ENCODE measurements at regions not wholly inside any gene's neighbourhood (a gene's known extent, or its start where the extent isn't known, plus 50 kb on each side); places are given as distances from the start of the nearest gene placed in this dataset.
"Not testable (repeated sequence)": the region's sequence is repeated elsewhere in the genome, so short reads cannot be mapped to it uniquely, and the experiment has no call there.

DNA sequence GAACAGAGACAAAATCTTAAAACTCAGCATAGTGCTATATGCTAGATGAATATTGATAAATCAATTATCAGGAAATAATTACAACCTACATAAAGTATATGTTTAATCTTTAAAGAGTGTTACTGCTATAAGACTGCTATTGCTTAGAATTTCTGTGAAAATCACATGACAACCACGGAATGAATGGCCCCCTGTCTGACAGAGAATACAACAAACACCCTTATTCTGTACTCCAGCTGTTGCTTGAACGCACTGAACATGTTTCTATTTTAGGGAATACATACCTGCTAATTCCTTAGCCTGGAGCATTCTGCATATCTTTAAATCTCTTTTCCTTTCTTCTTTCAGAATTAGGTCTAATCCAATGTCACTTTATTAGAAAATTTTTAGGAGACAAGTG lies 452.4 kb upstream of the PHF14 start:
- H3K27ac Mint-ChIP-seq: no peak overlapping the region
- TF ChIP-seq, protein P1, sequence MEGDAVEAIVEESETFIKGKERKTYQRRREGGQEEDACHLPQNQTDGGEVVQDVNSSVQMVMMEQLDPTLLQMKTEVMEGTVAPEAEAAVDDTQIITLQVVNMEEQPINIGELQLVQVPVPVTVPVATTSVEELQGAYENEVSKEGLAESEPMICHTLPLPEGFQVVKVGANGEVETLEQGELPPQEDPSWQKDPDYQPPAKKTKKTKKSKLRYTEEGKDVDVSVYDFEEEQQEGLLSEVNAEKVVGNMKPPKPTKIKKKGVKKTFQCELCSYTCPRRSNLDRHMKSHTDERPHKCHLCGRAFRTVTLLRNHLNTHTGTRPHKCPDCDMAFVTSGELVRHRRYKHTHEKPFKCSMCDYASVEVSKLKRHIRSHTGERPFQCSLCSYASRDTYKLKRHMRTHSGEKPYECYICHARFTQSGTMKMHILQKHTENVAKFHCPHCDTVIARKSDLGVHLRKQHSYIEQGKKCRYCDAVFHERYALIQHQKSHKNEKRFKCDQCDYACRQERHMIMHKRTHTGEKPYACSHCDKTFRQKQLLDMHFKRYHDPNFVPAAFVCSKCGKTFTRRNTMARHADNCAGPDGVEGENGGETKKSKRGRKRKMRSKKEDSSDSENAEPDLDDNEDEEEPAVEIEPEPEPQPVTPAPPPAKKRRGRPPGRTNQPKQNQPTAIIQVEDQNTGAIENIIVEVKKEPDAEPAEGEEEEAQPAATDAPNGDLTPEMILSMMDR (conservative IDR thresholded peaks at IDR 0.05): no peak

DNA sequence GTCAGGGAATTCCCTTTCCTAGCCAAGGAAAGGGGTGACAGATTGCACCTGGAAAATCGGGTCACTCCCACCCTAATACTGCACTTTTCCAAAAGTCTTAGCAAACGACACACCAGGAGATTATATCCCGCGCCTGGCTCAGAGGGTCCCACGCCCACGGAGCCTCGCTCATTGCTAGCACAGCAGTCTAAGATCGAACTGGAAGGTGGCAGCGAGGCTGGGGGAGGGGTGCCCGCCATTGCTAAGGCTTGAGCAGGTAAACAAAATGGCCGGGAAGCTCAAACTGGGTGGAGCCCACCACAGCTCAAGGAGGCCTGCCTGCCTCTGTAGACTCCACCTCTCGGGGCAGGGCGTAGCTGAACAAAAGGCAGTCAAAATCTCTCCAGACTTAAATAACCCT lies 440.2 kb upstream of the PHF14 start:
- not testable (repeated sequence) for H3K27me3 Mint-ChIP-seq (ENCODE audit: insufficient read depth); H3K4me1 ChIP-seq (ENCODE audit: control insufficient read depth, insufficient read depth, low read length); H3K9me3 ChIP-seq (ENCODE audit: control insufficient read depth, low read length); H3K36me3 Mint-ChIP-seq (ENCODE audit: low read depth); H3K4me3 ChIP-seq (ENCODE audit: low read length); H3K36me3 ChIP-seq (ENCODE audit: control insufficient read depth, insufficient read depth, low read length); H3K4me1 Mint-ChIP-seq; H3K4me3 Mint-ChIP-seq; H3K27ac Mint-ChIP-seq; DNase-seq; H3K9ac ChIP-seq (ENCODE audit: extremely low read depth, low read length, poor library complexity, severe bottlenecking); H3K27ac ChIP-seq (ENCODE audit: low read depth, low read length); H3K27me3 ChIP-seq (ENCODE audit: control insufficient read depth, insufficient read depth, low read length, poor library complexity, severe bottlenecking)
- peaks cover 21% of the 10 kb centered on the region for H3K9me3 Mint-ChIP-seq
- 73 to 75% methylated on average over 7 to 13 of the region's 13 CpGs for WGBS, 2 experiments (ENCODE audit: insufficient coverage in 1 of 2, insufficient read length in 1 of 2)

More for the DNA sequence above, 452.4 kb upstream of the PHF14 start:
- H3K9me3 Mint-ChIP-seq: no peaks in the 10 kb centered on the region
- Histone ChIP-seq H3K9ac (ENCODE audit: extremely low read depth, low read length, poor library complexity, severe bottlenecking) (no peak overlapping the region), H3K27ac (ENCODE audit: low read depth, low read length) (no peak overlapping the region), H3K27me3 (ENCODE audit: control insufficient read depth, insufficient read depth, low read length, poor library complexity, severe bottlenecking) (no peaks in the 10 kb centered on the region), H3K36me3 (ENCODE audit: control insufficient read depth, insufficient read depth, low read length) (no peaks in the 10 kb centered on the region), H3K4me3 (ENCODE audit: low read length) (no peak overlapping the region), H3K4me1 (ENCODE audit: control insufficient read depth, insufficient read depth, low read length) (no peaks in the 10 kb centered on the region), H3K9me3 (ENCODE audit: control insufficient read depth, low read length) (no peaks in the 10 kb centered on the region)
- WGBS, 2 experiments (ENCODE audit: insufficient coverage in 1 of 2, insufficient read length in 1 of 2): 60% methylated on average over 1 to 2 of the region's 2 CpGs
- no peaks in the 10 kb centered on the region for H3K27me3 Mint-ChIP-seq (ENCODE audit: insufficient read depth)
- H3K36me3 Mint-ChIP-seq (ENCODE audit: low read depth): no peaks in the 10 kb centered on the region
- H3K4me1 Mint-ChIP-seq: no peaks in the 10 kb centered on the region
- DNase-seq: no peak
- no peak overlapping the region for H3K4me3 Mint-ChIP-seq

DNA sequence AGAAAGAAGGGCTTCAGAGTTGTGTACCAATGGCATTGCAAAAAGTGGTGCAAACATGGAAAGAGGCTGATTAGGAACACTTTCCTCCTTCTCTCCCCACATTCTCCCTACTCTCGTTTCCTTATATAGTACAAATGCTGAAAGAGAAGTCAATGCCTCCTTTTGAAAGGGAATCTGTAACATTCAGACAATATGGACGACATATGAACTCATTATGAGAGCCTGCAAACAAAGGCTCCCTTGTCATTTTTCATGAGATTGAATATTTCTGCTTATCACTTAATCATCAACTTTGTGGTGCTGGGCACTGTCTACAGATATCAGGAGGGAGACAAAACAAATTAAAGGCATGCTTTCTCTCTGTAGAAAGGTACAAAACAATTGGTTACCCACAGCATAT lies 437.1 kb upstream of the PHF14 start:
- Mint-ChIP-seq H3K27me3 (ENCODE audit: insufficient read depth) (no peaks in the 10 kb centered on the region), H3K4me3 (no peak overlapping the region)

More for the DNA sequence above, 437.1 kb upstream of the PHF14 start:
- no peak overlapping the region for H3K27ac ChIP-seq (ENCODE audit: low read depth, low read length)
- Mint-ChIP-seq H3K36me3 (ENCODE audit: low read depth) (no peaks in the 10 kb centered on the region), H3K9me3 (peaks cover 19% of the 10 kb centered on the region), H3K4me1 (no peaks in the 10 kb centered on the region), H3K27ac (no peak overlapping the region)
- TF ChIP-seq, protein P1 (conservative IDR thresholded peaks at IDR 0.05): no peak
- H3K4me1 ChIP-seq (ENCODE audit: control insufficient read depth, insufficient read depth, low read length): no peaks in the 10 kb centered on the region
- H3K9me3 ChIP-seq (ENCODE audit: control insufficient read depth, low read length): no peaks in the 10 kb centered on the region
- no peaks in the 10 kb centered on the region for H3K36me3 ChIP-seq (ENCODE audit: control insufficient read depth, insufficient read depth, low read length)
- 41% methylated on average over 2 of the region's 2 CpGs; no CpG with 5 or more reads in 1 of the 2 experiments for WGBS, 2 experiments (ENCODE audit: insufficient coverage in 1 of 2, insufficient read length in 1 of 2)
- DNase-seq: no peak
- no peaks in the 10 kb centered on the region for H3K27me3 ChIP-seq (ENCODE audit: control insufficient read depth, insufficient read depth, low read length, poor library complexity, severe bottlenecking)
- H3K4me3 ChIP-seq (ENCODE audit: low read length): no peak overlapping the region
- no peak overlapping the region for H3K9ac ChIP-seq (ENCODE audit: extremely low read depth, low read length, poor library complexity, severe bottlenecking)
